Heart left ventricle (tissue), 13 donors: ENCODE measurements at regions not wholly inside any gene's neighbourhood (a gene's known extent, or its start where the extent isn't known, plus 50 kb on each side); places are given as distances from the start of the nearest gene placed in this dataset.

ENCODE experiments used
- CTCF ChIP-seq, 12 donors: fragments of 200-600 bp; sonication (generic) in 4 of 12; IDR thresholded peaks; one replicate each; pipeline versions ENCODE4 v1.5.0 to v1.8.0; 2018 to 2022; ENCODE audit warnings: antibody characterized with exemption in 12 of 12, mild to moderate bottlenecking in 5 of 12
- POLR2A ChIP-seq, 2 donors: fragments of 450-650 bp; IDR thresholded peaks; one replicate each; pipeline ENCODE4 v1.6.1; 2017; ENCODE audit warnings: antibody characterized with exemption in 2 of 2, mild to moderate bottlenecking in 2 of 2, moderate library complexity in 2 of 2
- donor health status: ischemic (EF 13 %, LVEDD 7.1; RV severe dilation, severe dysfunction).
- donor health status: DM: no; HTN: yes; CAD: no.
- donor health status: DM: no; HTN: no; CAD: no.
- donor health status: ischemic (EF 25% LVEDD 6.9; RV normal size, moderate dysfunction).
- donor health status: ischemic (EF 25% LVEDD 5.7; RV mildly dilated, moderate dysfunction).
- donor health status: ischemic (EF 35%, LVEDD 5.7; RV mildly dilated, moderate dysfunction).
- donor health status: nonischemic (EF 11% LVEDD 7.7; RV severe dilation, severe dysfunction).
- donor health status: DM: yes; HTN: yes; CAD: no.
- donor health status: PGD.
- donor health status: ischemic (EF 29% LVEDD 5.4; RV normal size, mild dysfunction).
- donor health status: nonischemic (EF 23%, LVEDD 6.1; RV moderate dilation, normal function).

GRCh38 chr5:174556756-174557155 lies 167.6 kb upstream of the MSX2 start:
- no peak for TF ChIP-seq CTCF (IDR thresholded peaks at IDR 0.05)
- TF ChIP-seq POLR2A (IDR thresholded peaks at IDR 0.05) = no peak
